ENCODE measurements at regions not wholly inside any gene's neighbourhood (a gene's known extent, or its start where the extent isn't known, plus 50 kb on each side); places are given as distances from the start of the nearest gene placed in this dataset.

DNA sequence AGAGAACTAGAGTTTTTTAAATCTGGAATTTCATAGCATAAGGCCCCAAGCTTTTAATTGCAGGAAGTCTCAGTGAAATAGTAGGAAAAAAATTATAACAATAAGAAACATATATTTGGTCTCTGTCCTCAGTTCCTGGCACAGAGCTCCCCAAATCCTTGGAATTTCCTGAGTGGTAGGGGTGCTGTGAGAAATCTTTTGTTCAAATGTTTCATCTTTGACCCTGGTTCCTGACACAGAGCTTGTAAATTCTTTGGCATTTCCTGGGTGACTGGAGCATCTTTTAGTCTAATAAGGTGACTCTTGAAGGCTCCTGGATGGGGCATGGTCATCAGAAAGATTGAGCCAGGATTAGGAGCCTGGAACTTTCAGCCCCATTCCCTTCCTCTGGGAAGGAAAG, 225.7 kb upstream of the AJAP1 start:
- no peak for TF ChIP-seq POLR2A (IDR thresholded peaks at IDR 0.05)
- TF ChIP-seq, protein P1, sequence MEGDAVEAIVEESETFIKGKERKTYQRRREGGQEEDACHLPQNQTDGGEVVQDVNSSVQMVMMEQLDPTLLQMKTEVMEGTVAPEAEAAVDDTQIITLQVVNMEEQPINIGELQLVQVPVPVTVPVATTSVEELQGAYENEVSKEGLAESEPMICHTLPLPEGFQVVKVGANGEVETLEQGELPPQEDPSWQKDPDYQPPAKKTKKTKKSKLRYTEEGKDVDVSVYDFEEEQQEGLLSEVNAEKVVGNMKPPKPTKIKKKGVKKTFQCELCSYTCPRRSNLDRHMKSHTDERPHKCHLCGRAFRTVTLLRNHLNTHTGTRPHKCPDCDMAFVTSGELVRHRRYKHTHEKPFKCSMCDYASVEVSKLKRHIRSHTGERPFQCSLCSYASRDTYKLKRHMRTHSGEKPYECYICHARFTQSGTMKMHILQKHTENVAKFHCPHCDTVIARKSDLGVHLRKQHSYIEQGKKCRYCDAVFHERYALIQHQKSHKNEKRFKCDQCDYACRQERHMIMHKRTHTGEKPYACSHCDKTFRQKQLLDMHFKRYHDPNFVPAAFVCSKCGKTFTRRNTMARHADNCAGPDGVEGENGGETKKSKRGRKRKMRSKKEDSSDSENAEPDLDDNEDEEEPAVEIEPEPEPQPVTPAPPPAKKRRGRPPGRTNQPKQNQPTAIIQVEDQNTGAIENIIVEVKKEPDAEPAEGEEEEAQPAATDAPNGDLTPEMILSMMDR (IDR thresholded peaks at IDR 0.05) = no peak

Data from thyroid gland (tissue), 4 donors.